Fibroblast of villous mesenchyme (primary cell): ENCODE measurements at regions not wholly inside any gene's neighbourhood (a gene's known extent, or its start where the extent isn't known, plus 50 kb on each side); places are given as distances from the start of the nearest gene placed in this dataset.

ENCODE experiments used
- DNase-seq: peaks from one replicate; pipeline ENCODE4 v3.0.0-alpha.2; 2010; ENCODE audit warnings: low read depth
- H3K4me3 ChIP-seq: 2 replicates; pipeline ENCODE4 v1.5.1; 2011; ENCODE audit warnings: low read depth, mild to moderate bottlenecking, low read length
- TF ChIP-seq, protein P1 (sequence below): IDR thresholded peaks from 2 replicates; pipeline ENCODE4 v1.5.1; 2012; ENCODE audit warnings: low read depth, mild to moderate bottlenecking, low read length; ENCODE audit not compliant: insufficient read depth

DNA sequence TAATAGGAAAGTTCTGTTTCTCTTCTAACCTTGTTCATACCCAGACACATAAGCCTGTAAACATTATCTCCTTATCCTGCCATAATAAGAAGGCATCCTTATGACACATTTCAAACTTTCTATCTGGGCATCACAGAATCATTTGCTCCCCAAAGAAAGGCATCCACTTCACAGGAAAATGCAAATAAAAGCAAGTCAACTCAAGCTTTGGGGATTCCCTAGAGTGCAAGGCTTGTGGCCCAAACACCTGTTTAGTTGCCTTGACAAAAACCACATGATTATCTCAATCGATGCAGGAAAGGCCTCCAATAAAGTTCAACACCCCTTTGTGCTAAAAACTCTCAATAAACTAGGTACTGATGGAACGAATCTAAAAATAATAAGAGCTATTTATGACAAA lies 195.7 kb upstream of the GALNT5 start:
- TF ChIP-seq, protein P1, sequence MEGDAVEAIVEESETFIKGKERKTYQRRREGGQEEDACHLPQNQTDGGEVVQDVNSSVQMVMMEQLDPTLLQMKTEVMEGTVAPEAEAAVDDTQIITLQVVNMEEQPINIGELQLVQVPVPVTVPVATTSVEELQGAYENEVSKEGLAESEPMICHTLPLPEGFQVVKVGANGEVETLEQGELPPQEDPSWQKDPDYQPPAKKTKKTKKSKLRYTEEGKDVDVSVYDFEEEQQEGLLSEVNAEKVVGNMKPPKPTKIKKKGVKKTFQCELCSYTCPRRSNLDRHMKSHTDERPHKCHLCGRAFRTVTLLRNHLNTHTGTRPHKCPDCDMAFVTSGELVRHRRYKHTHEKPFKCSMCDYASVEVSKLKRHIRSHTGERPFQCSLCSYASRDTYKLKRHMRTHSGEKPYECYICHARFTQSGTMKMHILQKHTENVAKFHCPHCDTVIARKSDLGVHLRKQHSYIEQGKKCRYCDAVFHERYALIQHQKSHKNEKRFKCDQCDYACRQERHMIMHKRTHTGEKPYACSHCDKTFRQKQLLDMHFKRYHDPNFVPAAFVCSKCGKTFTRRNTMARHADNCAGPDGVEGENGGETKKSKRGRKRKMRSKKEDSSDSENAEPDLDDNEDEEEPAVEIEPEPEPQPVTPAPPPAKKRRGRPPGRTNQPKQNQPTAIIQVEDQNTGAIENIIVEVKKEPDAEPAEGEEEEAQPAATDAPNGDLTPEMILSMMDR, result no peak
- no peak for DNase-seq
- no peak overlapping the region for H3K4me3 ChIP-seq

GRCh38 chr2:157067562-157067961 lies 189.9 kb upstream of the GALNT5 start:
- TF ChIP-seq, protein P1, result no peak
- DNase-seq, result no peak
- no peak overlapping the region for H3K4me3 ChIP-seq

- no peak overlapping the region for H3K4me3 ChIP-seq
- TF ChIP-seq, protein P1, result no peak
- DNase-seq, result peak; percentile 40
These were observed 189.3 kb upstream of the GALNT5 start for GRCh38 chr2:157068237-157068636.

- DNase-seq, result no peak
- no peak overlapping the region for H3K4me3 ChIP-seq
- TF ChIP-seq, protein P1, result no peak
These were observed 181.6 kb upstream of the GALNT5 start for GRCh38 chr2:157075924-157076323.

DNA sequence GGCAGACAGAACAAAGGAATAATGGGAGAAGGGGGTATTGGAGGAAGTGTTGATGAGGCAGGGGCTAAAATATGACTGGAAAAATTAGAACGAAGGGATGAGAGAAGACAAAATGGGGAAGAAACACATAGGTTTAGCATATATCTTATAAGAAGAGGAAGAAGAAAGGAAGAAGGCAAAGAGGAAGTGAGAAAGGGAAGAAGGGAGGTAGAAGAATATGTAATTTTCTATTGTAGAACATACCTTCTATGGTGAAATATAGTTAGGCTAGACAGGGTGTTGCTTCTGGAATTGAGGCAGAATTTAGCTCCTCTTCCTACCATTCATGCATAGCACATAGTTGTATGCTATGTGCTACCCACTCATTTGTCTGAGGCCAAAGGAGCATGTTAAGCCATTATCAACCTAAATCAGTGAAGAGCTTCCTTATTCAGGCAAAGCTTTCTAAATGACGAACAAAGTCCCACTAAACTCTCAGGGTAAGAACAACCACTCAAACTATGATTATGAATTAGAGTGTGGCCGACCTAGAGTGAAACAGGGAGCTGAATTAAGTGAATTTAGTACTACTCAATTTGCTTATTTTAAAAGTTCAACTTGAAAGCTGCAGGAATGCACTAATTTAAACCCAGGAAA lies 180.9 kb upstream of the GALNT5 start:
- DNase-seq, result no peak
- H3K4me3 ChIP-seq, result no peak overlapping the region
- TF ChIP-seq, protein P1, result no peak

DNA sequence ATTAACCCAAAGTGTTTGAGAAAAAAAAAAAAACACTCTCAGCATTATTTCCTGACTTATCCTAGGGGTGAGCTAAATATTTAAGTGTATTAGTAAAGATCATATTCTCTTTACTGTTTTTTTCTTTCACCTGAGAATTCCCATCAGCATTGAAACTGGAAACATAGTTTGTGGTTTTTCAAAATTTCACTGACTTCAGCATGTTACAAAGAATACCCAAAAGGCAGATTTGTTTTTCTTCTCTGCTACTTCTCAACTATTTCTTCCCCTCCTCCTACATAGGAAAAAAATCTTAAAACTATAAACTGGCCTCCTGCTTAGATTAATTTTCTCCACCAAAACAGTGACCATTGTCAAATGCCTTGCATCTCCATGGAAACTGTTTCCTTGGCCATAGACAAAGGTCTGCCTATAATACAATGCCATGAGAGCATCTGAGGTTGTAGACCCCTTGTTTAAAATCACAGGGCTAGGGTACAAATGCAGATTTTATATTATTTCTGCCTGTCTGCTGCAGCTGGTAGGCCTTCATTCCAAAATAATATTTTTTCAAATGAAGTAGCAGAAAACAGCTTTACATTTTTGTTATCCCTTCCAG lies 179.7 kb upstream of the GALNT5 start:
- TF ChIP-seq, protein P1, result no peak
- no peak for DNase-seq
- no peak overlapping the region for H3K4me3 ChIP-seq

- no peak overlapping the region for H3K4me3 ChIP-seq
- TF ChIP-seq, protein P1, result no peak
- no peak for DNase-seq
These were observed 174.6 kb upstream of the GALNT5 start for GRCh38 chr2:157082950-157083349.
